Mesenchymal stem cell (in vitro differentiated cells and primary cell): ENCODE measurements at regions not wholly inside any gene's neighbourhood (a gene's known extent, or its start where the extent isn't known, plus 50 kb on each side); places are given as distances from the start of the nearest gene placed in this dataset.

ENCODE experiments used
- DNase-seq: peaks from one replicate; pipeline ENCODE4 v3.0.0-alpha.2; 2013
- H2AFZ ChIP-seq: one replicate; pipeline ENCODE4 v1.6.1; 2013; ENCODE audit warnings: low read depth, mild to moderate bottlenecking, control low read depth, inconsistent platforms, low read length, moderate library complexity
- H2AK5ac ChIP-seq: 2 replicates; pipeline ENCODE4 v1.6.1; 2013; ENCODE audit warnings: low read length, moderate library complexity, mild to moderate bottlenecking, inconsistent platforms; ENCODE audit not compliant: severe bottlenecking
- H2BK120ac ChIP-seq: one replicate; pipeline ENCODE4 v1.6.1; 2013; ENCODE audit warnings: low read depth, mild to moderate bottlenecking, inconsistent platforms, low read length, moderate library complexity
- H2BK12ac ChIP-seq, 2 experiments: one replicate each; pipeline ENCODE4 v1.6.1; 2013; ENCODE audit warnings: inconsistent platforms in 2 of 2, low read length in 2 of 2, mild to moderate bottlenecking in 2 of 2, moderate library complexity in 2 of 2, control low read depth in 1 of 2
- H2BK15ac ChIP-seq: one replicate; pipeline ENCODE4 v1.6.1; 2013; ENCODE audit warnings: mild to moderate bottlenecking, low read depth, inconsistent platforms; ENCODE audit not compliant: poor library complexity, severe bottlenecking
- H2BK5ac ChIP-seq: 2 replicates; pipeline ENCODE4 v1.6.1; 2013; ENCODE audit warnings: low read depth, mild to moderate bottlenecking, low read length, control low read depth, inconsistent platforms; ENCODE audit not compliant: poor library complexity, severe bottlenecking
- H3K14ac ChIP-seq, 2 experiments: one replicate each; pipeline ENCODE4 v1.6.1; 2013; ENCODE audit warnings: inconsistent platforms in 2 of 2, low read length in 2 of 2, control low read depth in 1 of 2, mild to moderate bottlenecking in 1 of 2, moderate library complexity in 1 of 2
- H3K18ac ChIP-seq, 2 experiments: one replicate each; pipeline ENCODE4 v1.6.1; 2013; ENCODE audit warnings: inconsistent platforms in 2 of 2, low read length in 2 of 2, control low read depth in 1 of 2, low read depth in 1 of 2, mild to moderate bottlenecking in 1 of 2
- H3K23ac ChIP-seq, 2 experiments: one replicate each; pipeline ENCODE4 v1.6.1; 2013; ENCODE audit warnings: inconsistent platforms in 2 of 2, low read length in 2 of 2, mild to moderate bottlenecking in 2 of 2, moderate library complexity in 2 of 2, control low read depth in 1 of 2
- H3K27ac ChIP-seq: 2 replicates; pipeline ENCODE4 v1.5.1; 2013; ENCODE audit warnings: mild to moderate bottlenecking, moderate library complexity, low read length, control low read depth, inconsistent platforms; ENCODE audit not compliant: poor library complexity, severe bottlenecking
- H3K27me3 ChIP-seq, 2 experiments: 2 replicates each; pipeline versions ENCODE4 v1.6.1 to v1.7.0; 2013; ENCODE audit warnings: low read length in 2 of 2, mild to moderate bottlenecking in 2 of 2, moderate library complexity in 2 of 2, control low read depth in 1 of 2, inconsistent platforms in 1 of 2; ENCODE audit not compliant: control insufficient read depth in 1 of 2, insufficient read depth in 1 of 2
- H3K36me3 ChIP-seq, 2 experiments: 2 replicates each; pipeline versions ENCODE4 v1.6.1 to v1.7.0; 2013; ENCODE audit warnings: low read length in 2 of 2, control low read depth in 1 of 2, inconsistent platforms in 1 of 2, low read depth in 1 of 2, mild to moderate bottlenecking in 1 of 2; ENCODE audit not compliant: insufficient read depth in 2 of 2, control insufficient read depth in 1 of 2
- H3K4ac ChIP-seq, 2 experiments: one replicate each; pipeline ENCODE4 v1.6.1; 2013; ENCODE audit warnings: inconsistent platforms in 2 of 2, low read length in 2 of 2, mild to moderate bottlenecking in 2 of 2, moderate library complexity in 2 of 2, control low read depth in 1 of 2, low read depth in 1 of 2
- H3K4me1 ChIP-seq: 2 replicates; pipeline ENCODE4 v1.6.1; 2013; ENCODE audit warnings: low read depth, low read length, control low read depth; ENCODE audit not compliant: control insufficient read depth, insufficient read depth
- H3K4me2 ChIP-seq: 2 replicates; pipeline ENCODE4 v1.6.1; 2013; ENCODE audit warnings: low read length, mild to moderate bottlenecking, inconsistent platforms; ENCODE audit not compliant: poor library complexity, severe bottlenecking
- H3K4me3 ChIP-seq, 2 experiments: 2 replicates each; pipeline versions ENCODE4 v1.5.1 to v1.7.0; 2013; ENCODE audit warnings: low read length in 2 of 2, mild to moderate bottlenecking in 2 of 2, control low read depth in 1 of 2, low read depth in 1 of 2; ENCODE audit not compliant: insufficient read depth in 1 of 2
- H3K79me1 ChIP-seq: replicated peaks from 2 replicates; pipeline ENCODE4 v1.6.1; 2013; ENCODE audit warnings: mild to moderate bottlenecking, control low read depth, low read length, inconsistent platforms; ENCODE audit not compliant: poor library complexity, severe bottlenecking
- H3K9ac ChIP-seq: 2 replicates; pipeline ENCODE4 v1.7.0; 2013; ENCODE audit warnings: mild to moderate bottlenecking, low read length, moderate library complexity
- H3K9me3 ChIP-seq: 2 replicates; pipeline ENCODE4 v1.7.0; 2013; ENCODE audit warnings: mild to moderate bottlenecking, low read length; ENCODE audit not compliant: control insufficient read depth
- H4K8ac ChIP-seq: one replicate; pipeline ENCODE4 v1.6.1; 2013; ENCODE audit warnings: inconsistent platforms, mild to moderate bottlenecking, low read length, moderate library complexity
- H4K91ac ChIP-seq: one replicate; pipeline ENCODE4 v1.6.1; 2013; ENCODE audit warnings: mild to moderate bottlenecking, low read length, inconsistent platforms
- WGBS: methylation state at CpG from one replicate; pipeline ENCODE4 v1.1.7; 2013; ENCODE audit warnings: mixed read lengths; 5-methylcytosine and 5-hydroxymethylcytosine counted together

DNA sequence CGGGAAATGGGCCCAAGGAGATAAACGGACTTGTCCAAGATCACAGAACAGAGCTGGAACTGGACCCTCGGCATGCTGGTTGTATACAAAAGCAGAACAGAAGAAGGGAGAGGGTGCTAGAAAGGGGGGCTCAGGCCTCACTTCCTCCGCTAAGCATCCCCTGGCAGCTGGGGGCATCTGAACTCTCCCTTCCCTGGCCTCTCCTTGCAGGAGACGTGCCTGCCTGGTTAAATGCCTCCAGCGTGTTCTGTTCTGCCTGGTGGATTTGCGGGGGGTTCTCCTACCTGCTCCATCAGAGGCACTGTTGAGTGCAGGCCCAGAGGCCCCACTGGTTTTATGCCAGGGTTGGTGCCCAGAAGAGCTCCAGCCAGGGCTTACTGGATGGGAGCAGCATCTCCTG is 124.7 kb downstream of the ZFP36L2 start:
- Histone ChIP-seq H3K9me3 (no peaks in the 10 kb centered on the region), H3K14ac (peak overlapping the region in 1 of 2 experiments; percentile 35), H3K4me1 (peaks cover 11% of the 10 kb centered on the region), H3K27ac (no peak overlapping the region), H3K23ac (no peak overlapping the region), H3K18ac (peak overlapping the region in 1 of 2 experiments; percentile 31), H2BK120ac (peak overlapping the region; percentile 4), H4K8ac (no peak overlapping the region), H3K79me1 (no peaks in the 10 kb centered on the region), H2BK5ac (no peak overlapping the region), H3K9ac (peak overlapping the region; percentile 73), H2AK5ac (peak overlapping the region; percentile 71), H3K27me3 (no peaks in the 10 kb centered on the region), H3K4ac (peak overlapping the region in 1 of 2 experiments; percentile 81), H4K91ac (peak overlapping the region; percentile 61), H2BK12ac (peak overlapping the region; percentile 7 to 64), H3K4me3 (no peak overlapping the region), H3K4me2 (no peak overlapping the region), H3K36me3 (no peaks in the 10 kb centered on the region), H2BK15ac (no peak overlapping the region), H2AFZ (no peak overlapping the region)
- WGBS, result 97% methylated on average over 7 of the region's 7 CpGs
- no peak for DNase-seq

DNA sequence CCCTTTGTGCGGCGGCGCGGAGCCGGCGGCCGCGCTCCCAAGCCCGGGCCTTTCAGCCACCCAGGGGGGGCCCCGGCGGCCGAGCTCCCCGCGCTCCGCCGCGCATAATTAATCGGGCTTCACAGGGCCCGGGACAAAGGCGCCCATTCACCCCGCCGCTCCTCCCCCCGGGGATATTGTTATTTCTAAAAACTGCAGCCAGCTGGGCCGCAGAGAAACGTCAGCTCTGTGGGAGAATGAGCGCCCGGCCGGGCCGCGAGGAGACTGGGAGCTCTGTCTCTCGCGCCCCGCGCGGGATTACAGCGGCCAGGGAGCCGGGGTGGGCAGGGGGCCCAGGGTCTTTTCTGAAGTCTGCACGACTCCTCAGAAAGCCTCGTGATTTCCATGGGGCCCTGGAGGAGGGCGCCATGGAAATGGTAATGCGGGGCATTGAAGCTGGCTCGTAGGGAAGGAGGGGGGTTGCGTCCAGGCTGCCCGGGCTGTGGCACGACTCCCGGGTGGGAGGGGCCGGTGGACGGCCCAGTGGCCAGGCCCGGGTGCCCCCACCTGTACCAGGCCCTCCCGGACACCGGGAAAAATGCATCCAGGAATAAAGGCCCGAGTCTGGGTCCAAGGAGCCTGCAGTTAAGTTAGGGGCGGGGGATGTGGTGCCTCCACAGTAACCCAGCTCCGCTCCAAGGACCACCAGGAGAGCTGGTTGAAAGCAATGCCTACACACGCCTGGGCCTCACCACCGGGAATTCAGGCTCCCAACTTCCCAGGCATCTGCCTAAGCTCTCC is 125.3 kb downstream of the ZFP36L2 start:
- Histone ChIP-seq H3K36me3 (no peaks in the 10 kb centered on the region), H3K79me1 (no peaks in the 10 kb centered on the region), H2BK12ac (peak overlapping the region; percentile 7 to 64), H3K4me1 (peaks cover 10% of the 10 kb centered on the region), H2BK120ac (peak overlapping the region; percentile 64), H4K8ac (peak overlapping the region; percentile 74), H3K14ac (peak overlapping the region in 1 of 2 experiments; percentile 35), H2BK5ac (peak overlapping the region; percentile 39), H4K91ac (peak overlapping the region; percentile 61), H3K9me3 (peaks cover 4% of the 10 kb centered on the region), H3K23ac (no peak overlapping the region), H3K27me3 (no peaks in the 10 kb centered on the region), H2AK5ac (peak overlapping the region; percentile 71), H2BK15ac (peak overlapping the region; percentile 77), H2AFZ (peak overlapping the region; percentile 43), H3K4ac (peak overlapping the region; percentile 38 to 59), H3K9ac (peak overlapping the region; percentile 73), H3K18ac (peak overlapping the region in 1 of 2 experiments; percentile 72), H3K27ac (no peak overlapping the region), H3K4me2 (peak overlapping the region; percentile 38), H3K4me3 (peak overlapping the region in 1 of 2 experiments; percentile 44)
- DNase-seq, result no peak
- 37% methylated on average over 56 of the region's 56 CpGs for WGBS

DNA sequence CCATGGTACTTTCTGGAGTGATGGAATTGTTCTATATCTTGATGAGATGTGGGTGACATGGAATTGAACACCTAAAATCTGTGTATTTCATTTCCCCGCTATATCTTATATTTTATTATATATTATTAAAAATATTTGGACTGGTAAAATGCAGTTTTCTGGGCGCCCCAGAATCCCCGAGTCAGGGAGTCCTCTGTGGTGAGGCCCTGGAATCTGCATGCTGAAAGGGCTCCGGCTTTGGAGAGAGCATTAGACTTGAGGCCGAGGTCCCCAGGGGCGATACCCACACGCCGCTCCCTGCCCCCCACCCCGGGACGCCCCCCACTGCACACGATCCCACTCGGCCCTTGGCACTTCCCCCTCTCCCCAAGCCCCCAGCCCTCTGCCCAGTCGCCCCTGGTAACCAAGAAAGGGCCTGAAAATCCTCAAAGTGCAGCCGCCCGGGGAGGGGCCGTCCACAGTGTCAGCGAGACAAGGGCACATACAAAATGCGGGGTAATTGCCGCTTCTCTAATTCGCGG is 126.0 kb downstream of the ZFP36L2 start:
- Histone ChIP-seq H3K4ac (peak overlapping the region in 1 of 2 experiments; percentile 59), H3K36me3 (no peaks in the 10 kb centered on the region), H2BK12ac (no peak overlapping the region), H2BK120ac (peak overlapping the region; percentile 64), H3K18ac (peak overlapping the region in 1 of 2 experiments; percentile 49), H3K79me1 (no peaks in the 10 kb centered on the region), H2AFZ (no peak overlapping the region), H3K27me3 (no peaks in the 10 kb centered on the region), H3K4me3 (peak overlapping the region in 1 of 2 experiments; percentile 27), H2AK5ac (no peak overlapping the region), H3K9me3 (peaks cover 6% of the 10 kb centered on the region), H3K9ac (peak overlapping the region; percentile 73), H3K23ac (no peak overlapping the region), H4K8ac (peak overlapping the region; percentile 36), H3K4me2 (peak overlapping the region; percentile 32), H3K14ac (no peak overlapping the region), H4K91ac (no peak overlapping the region), H2BK15ac (peak overlapping the region; percentile 77), H3K4me1 (peaks cover 10% of the 10 kb centered on the region), H2BK5ac (no peak overlapping the region), H3K27ac (no peak overlapping the region)
- DNase-seq, result no peak
- WGBS, result 60% methylated on average over 19 of the region's 21 CpGs

DNA sequence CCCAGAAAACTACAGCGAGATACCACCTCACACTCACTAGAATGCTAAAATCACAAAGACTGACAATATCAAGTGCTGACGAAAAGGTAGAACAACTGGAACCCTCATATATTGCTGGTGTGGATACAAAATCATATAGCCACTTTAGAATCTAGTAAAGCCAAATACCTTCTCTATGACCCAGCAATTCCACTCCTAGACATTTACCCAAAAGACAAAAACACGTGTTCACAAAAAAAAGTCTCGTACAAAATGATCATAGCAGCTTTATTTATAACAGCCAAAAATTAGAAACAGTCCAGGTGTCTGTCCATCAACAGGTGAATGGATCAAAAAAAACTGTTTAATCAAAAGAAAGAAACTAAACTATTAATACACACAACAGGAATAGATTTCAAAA is 126.6 kb downstream of the ZFP36L2 start:
- Histone ChIP-seq H3K4me1 (peaks cover 10% of the 10 kb centered on the region), H4K8ac (no peak overlapping the region), H3K14ac (no peak overlapping the region), H2AK5ac (no peak overlapping the region), H3K18ac (no peak overlapping the region), H2BK120ac (no peak overlapping the region), H3K27me3 (no peaks in the 10 kb centered on the region), H3K9ac (no peak overlapping the region), H2AFZ (no peak overlapping the region), H3K4me2 (no peak overlapping the region), H2BK5ac (no peak overlapping the region), H3K9me3 (peaks cover 6% of the 10 kb centered on the region), H4K91ac (no peak overlapping the region), H3K36me3 (no peaks in the 10 kb centered on the region), H2BK15ac (no peak overlapping the region), H3K23ac (no peak overlapping the region), H3K4me3 (no peak overlapping the region), H2BK12ac (no peak overlapping the region), H3K27ac (no peak overlapping the region), H3K79me1 (no peaks in the 10 kb centered on the region), H3K4ac (no peak overlapping the region)
- DNase-seq, result no peak
- WGBS, result 96% methylated on average over 4 of the region's 4 CpGs
